CD4-positive, CD25-positive, alpha-beta regulatory T cell (primary cell): ENCODE measurements at regions not wholly inside any gene's neighbourhood (a gene's known extent, or its start where the extent isn't known, plus 50 kb on each side); places are given as distances from the start of the nearest gene placed in this dataset.
"Not testable (repeated sequence)": the region's sequence is repeated elsewhere in the genome, so short reads cannot be mapped to it uniquely, and the experiment has no call there.

ENCODE experiments used
- ATAC-seq, 2 donors: fragments of 150-1000 bp; cut with Tn5 transposase; one replicate each; pipeline ENCODE4 v1.10.0; 2021; ENCODE audit warnings: low read depth in 2 of 2, moderate number of reproducible peaks in 2 of 2, moderate library complexity in 1 of 2
- DNase-seq, 3 donors: peaks; one replicate each; pipeline versions ENCODE4 v3.0.0 to v3.0.0-alpha.2; 2012 to 2022; ENCODE audit warnings: mixed read lengths in 1 of 3
- H3K27ac ChIP-seq: one replicate; pipeline ENCODE4 v1.7.0; 2013; ENCODE audit warnings: mild to moderate bottlenecking, low read length; ENCODE audit not compliant: insufficient read depth, poor library complexity, severe bottlenecking
- H3K27me3 ChIP-seq: one replicate; pipeline ENCODE4 v1.7.0; 2013; ENCODE audit warnings: low read length; ENCODE audit not compliant: control insufficient read depth, insufficient read depth
- H3K36me3 ChIP-seq: one replicate; pipeline ENCODE4 v1.7.0; 2013; ENCODE audit warnings: mild to moderate bottlenecking, low read length, moderate library complexity; ENCODE audit not compliant: control insufficient read depth, insufficient read depth
- H3K4me1 ChIP-seq: 2 replicates; pipeline ENCODE4 v1.7.0; 2013; ENCODE audit warnings: mild to moderate bottlenecking, low read length; ENCODE audit not compliant: insufficient read depth, control insufficient read depth, poor library complexity, severe bottlenecking
- H3K4me3 ChIP-seq: one replicate; pipeline ENCODE4 v1.7.0; 2013; ENCODE audit warnings: low read depth, mild to moderate bottlenecking, low read length, moderate library complexity
- H3K9me3 ChIP-seq, 2 experiments: 1 replicate in 1 of 2; 2 replicates in 1 of 2; pipeline ENCODE4 v1.7.0; 2013; ENCODE audit warnings: low read length in 2 of 2, mild to moderate bottlenecking in 1 of 2, moderate library complexity in 1 of 2; ENCODE audit not compliant: control insufficient read depth in 2 of 2
- H3K27ac Mint-ChIP-seq, 3 donors: one replicate each; pipeline ENCODE4 v1.8.0; 2020 to 2022; ENCODE audit warnings: mild to moderate bottlenecking in 3 of 3, mixed read lengths in 3 of 3, moderate library complexity in 2 of 3
- H3K27me3 Mint-ChIP-seq: one replicate; pipeline ENCODE4 v1.8.0; 2022; ENCODE audit warnings: mild to moderate bottlenecking, mixed read lengths
- H3K36me3 Mint-ChIP-seq: one replicate; pipeline ENCODE4 v1.8.0; 2020; ENCODE audit warnings: mixed read lengths
- H3K4me1 Mint-ChIP-seq, 4 donors: one replicate each; pipeline ENCODE4 v1.8.0; 2020 to 2022; ENCODE audit warnings: mixed read lengths in 4 of 4, mild to moderate bottlenecking in 1 of 4
- H3K4me3 Mint-ChIP-seq, 4 donors: one replicate each; pipeline ENCODE4 v1.8.0; 2020 to 2022; ENCODE audit warnings: mild to moderate bottlenecking in 4 of 4, mixed read lengths in 4 of 4, moderate library complexity in 3 of 4
- H3K9me3 Mint-ChIP-seq, 7 donors: one replicate each; pipeline ENCODE4 v1.8.0; 2020 to 2022; ENCODE audit warnings: mixed read lengths in 7 of 7, mild to moderate bottlenecking in 3 of 7, moderate library complexity in 2 of 7

DNA sequence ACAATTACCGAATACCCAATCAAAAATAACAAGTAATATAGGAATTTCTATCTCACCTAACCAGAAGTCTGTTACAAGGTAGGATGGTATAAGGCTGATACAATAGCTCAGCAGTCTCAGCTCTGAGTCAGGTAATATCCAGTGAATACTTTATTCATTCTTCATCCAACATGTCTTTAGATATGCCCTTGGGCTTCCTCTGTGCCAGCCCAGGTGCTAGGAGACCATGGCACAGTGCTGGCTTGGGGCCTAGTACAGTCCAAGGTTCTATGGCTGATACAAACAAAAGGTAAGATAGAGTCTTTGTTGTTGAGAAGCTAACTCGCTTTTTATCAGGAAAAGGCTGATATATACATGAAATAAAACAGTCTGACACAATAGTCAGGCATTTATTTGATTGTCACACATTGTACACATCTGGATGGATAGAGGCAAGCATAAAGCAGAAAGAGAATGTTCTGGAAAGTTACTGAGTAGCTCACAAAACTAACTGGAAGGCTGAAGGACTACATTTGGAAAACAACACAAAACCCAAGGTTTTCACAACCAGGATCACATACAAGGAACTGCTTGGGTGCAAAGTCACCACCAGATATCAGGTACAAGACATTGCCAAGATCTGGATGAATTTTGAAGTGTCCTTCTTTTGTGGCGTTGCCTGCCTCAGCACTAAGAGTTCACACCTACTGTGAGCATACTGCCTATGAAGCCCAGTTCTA lies 110.4 kb upstream of the SCAF8 start:
- Mint-ChIP-seq H3K4me1 (no peaks in the 10 kb centered on the region), H3K27ac (no peak overlapping the region), H3K27me3 (peaks cover 13% of the 10 kb centered on the region), H3K36me3 (no peaks in the 10 kb centered on the region), H3K9me3 (peaks cover 0 to 10% (median 6%) of the 10 kb centered on the region in 7 donors), H3K4me3 (no peak overlapping the region)
- ATAC-seq (no peak), DNase-seq (no peak)
- no peaks in the 10 kb centered on the region for H3K27me3 ChIP-seq
- H3K36me3 ChIP-seq = no peaks in the 10 kb centered on the region
- no peak overlapping the region for H3K4me3 ChIP-seq
- no peaks in the 10 kb centered on the region for H3K4me1 ChIP-seq
- H3K9me3 ChIP-seq = no peaks in the 10 kb centered on the region
- H3K27ac ChIP-seq = no peak overlapping the region

DNA sequence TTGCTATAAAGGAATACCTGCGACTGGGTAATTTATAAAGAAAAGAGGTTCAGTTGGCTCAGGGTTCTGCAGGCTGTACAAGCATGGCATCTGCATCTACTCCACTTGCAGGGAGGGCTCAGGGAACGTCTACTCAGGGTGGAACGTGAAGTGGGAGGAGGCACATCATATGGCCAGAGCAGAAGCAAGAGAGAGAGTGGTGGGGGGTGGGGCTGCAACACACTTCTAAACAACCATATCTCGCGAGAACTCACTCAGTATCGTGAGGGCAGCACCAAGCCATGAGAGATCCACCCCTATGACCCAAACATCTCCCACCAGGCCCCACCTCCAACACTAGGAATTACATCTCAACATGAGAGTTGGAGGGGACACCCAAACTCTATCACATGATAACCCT lies 109.8 kb upstream of the SCAF8 start:
- H3K4me1 ChIP-seq = no peaks in the 10 kb centered on the region
- H3K4me3 Mint-ChIP-seq = no peak overlapping the region
- H3K4me1 Mint-ChIP-seq = no peaks in the 10 kb centered on the region
- H3K27me3 ChIP-seq = no peaks in the 10 kb centered on the region
- peaks cover 0 to 10% (median 6%) of the 10 kb centered on the region in 7 donors for H3K9me3 Mint-ChIP-seq
- ATAC-seq (no peak), DNase-seq (no peak)
- H3K27ac Mint-ChIP-seq = no peak overlapping the region
- H3K36me3 Mint-ChIP-seq = no peaks in the 10 kb centered on the region
- H3K9me3 ChIP-seq = no peaks in the 10 kb centered on the region
- no peaks in the 10 kb centered on the region for H3K36me3 ChIP-seq
- H3K27ac ChIP-seq = no peak overlapping the region
- H3K27me3 Mint-ChIP-seq = peaks cover 18% of the 10 kb centered on the region
- H3K4me3 ChIP-seq = no peak overlapping the region

DNA sequence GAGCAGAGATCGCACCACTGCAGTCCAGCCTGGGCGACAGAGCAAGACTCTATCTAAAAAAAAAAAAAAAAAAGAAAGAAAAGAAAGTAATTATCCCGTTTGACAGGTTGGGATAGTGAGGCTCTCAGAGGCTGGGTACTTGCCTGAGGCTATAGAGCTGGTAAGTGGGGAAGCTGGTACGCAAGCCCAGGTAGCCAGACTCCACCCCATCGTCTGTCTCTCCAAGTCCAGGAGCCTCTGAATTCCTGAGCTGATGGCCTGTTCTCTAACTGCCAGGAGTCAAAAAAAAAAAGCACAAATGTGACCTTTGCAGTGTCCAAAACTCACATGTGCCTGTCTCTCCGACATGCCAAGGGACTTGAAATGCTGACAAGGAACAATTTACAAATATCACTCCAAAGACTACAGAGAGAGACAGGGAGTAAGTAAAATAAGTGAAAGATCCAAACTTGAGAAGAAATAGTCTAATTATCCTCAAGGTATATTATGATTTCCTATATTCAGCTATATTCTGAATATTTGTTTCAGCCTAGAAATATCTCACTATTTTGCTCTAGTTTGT lies 109.1 kb upstream of the SCAF8 start:
- Mint-ChIP-seq H3K4me3 (no peak overlapping the region), H3K4me1 (no peaks in the 10 kb centered on the region), H3K9me3 (peaks cover 0 to 10% (median 6%) of the 10 kb centered on the region in 7 donors), H3K36me3 (no peaks in the 10 kb centered on the region), H3K27me3 (peaks cover 18% of the 10 kb centered on the region), H3K27ac (no peak overlapping the region)
- no peak for DNase-seq
- Histone ChIP-seq H3K4me1 (no peaks in the 10 kb centered on the region), H3K9me3 (no peaks in the 10 kb centered on the region), H3K36me3 (no peaks in the 10 kb centered on the region), H3K27ac (no peak overlapping the region), H3K27me3 (no peaks in the 10 kb centered on the region), H3K4me3 (no peak overlapping the region)
- no peak for ATAC-seq

DNA sequence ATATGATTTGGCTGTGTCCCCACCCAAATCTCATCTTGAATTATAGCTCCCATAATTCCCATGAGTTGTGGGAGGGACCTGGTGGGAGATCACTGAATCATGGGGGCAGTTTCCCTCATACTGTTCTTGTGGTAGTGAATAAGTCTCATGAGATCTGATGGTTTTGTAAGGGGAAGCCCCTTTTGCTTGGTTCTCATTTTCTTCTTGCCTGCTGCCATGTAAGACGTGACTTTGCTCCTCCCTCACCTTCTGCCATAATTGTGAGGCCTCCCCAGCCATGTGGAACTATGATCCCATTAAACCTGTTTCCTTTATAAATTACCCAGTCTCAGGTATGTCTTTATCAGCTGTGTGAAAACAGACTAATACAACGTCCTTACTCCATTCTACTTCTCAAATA lies 108.5 kb upstream of the SCAF8 start:
- not testable (repeated sequence) for H3K27ac Mint-ChIP-seq, H3K4me3 ChIP-seq, H3K27me3 ChIP-seq, H3K4me1 ChIP-seq, H3K36me3 Mint-ChIP-seq, H3K4me1 Mint-ChIP-seq, H3K36me3 ChIP-seq, H3K9me3 ChIP-seq, ATAC-seq, H3K27ac ChIP-seq, DNase-seq, H3K4me3 Mint-ChIP-seq, H3K9me3 Mint-ChIP-seq
- peaks cover 18% of the 10 kb centered on the region for H3K27me3 Mint-ChIP-seq

DNA sequence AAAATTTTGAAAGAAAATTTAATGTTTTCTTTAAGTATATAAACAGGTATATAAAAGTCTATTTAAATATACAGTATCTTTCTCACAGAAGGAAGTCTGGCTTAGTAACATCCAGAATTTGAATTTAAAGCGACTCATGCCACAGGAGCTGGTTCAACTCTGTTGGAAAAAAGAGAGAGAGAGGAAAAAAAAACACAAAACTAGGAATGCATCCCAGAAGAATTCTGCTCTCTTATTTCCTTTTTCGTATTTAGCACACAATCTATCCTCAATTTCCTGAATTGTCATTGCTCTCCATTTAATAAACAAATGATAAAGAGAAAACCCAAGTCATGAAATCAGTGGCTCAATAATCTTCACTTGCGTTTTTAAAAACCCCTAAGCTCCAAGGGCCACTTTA lies 107.5 kb upstream of the SCAF8 start:
- Histone ChIP-seq H3K4me1 (no peaks in the 10 kb centered on the region), H3K27ac (no peak overlapping the region), H3K27me3 (no peaks in the 10 kb centered on the region), H3K9me3 (no peaks in the 10 kb centered on the region), H3K36me3 (no peaks in the 10 kb centered on the region), H3K4me3 (no peak overlapping the region)
- Mint-ChIP-seq H3K27ac (no peak overlapping the region), H3K4me3 (no peak overlapping the region), H3K4me1 (no peaks in the 10 kb centered on the region), H3K9me3 (peaks cover 0 to 10% (median 6%) of the 10 kb centered on the region in 7 donors), H3K36me3 (no peaks in the 10 kb centered on the region), H3K27me3 (peaks cover 22% of the 10 kb centered on the region)
- no peak for DNase-seq
- no peak for ATAC-seq

DNA sequence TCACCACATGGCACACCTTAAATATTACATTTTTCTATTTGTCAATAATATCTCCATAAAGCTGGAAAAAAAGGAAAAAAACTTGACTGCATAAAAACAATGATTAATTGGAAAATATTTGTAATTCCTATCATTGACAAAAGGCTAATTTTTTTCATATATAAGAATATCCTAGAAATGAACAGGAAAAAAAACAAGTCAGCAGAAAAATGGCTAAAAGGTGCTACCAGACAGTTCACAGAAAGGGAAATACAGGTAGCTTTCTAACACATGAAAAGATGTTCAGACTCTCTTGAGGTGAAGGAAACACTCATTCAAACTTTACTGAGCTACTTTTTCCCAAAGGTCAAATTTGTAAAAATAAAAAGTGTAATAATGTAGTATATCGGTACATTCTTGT lies 104.1 kb upstream of the SCAF8 start:
- H3K27me3 ChIP-seq = no peaks in the 10 kb centered on the region
- no peaks in the 10 kb centered on the region for H3K4me1 ChIP-seq
- no peaks in the 10 kb centered on the region for H3K9me3 ChIP-seq
- H3K36me3 ChIP-seq = no peaks in the 10 kb centered on the region
- Mint-ChIP-seq H3K9me3 (peaks cover 2 to 21% (median 5%) of the 10 kb centered on the region in 7 donors), H3K27ac (no peak overlapping the region), H3K27me3 (peaks cover 14% of the 10 kb centered on the region), H3K4me1 (no peaks in the 10 kb centered on the region), H3K36me3 (no peaks in the 10 kb centered on the region), H3K4me3 (no peak overlapping the region)
- DNase-seq (no peak), ATAC-seq (no peak)
- H3K4me3 ChIP-seq = no peak overlapping the region
- no peak overlapping the region for H3K27ac ChIP-seq

DNA sequence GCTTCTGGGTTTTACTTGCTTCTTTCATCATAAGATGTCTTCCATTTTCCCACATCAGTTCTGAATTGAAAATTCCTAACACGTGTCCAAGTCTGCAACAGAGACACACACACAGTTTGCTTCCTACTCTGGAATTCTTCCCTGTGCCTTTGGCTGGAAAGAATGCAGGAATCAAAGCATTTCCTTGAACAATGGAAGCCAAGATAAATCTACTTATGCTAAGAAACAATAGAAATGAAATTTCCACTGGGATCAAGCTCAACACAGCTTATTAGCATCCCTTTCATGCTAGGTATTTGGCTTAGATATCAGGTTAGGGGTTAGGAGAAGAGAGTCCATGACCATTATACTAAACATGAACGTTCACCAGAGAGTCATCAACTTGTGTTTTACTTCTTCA lies 101.1 kb upstream of the SCAF8 start:
- H3K36me3 Mint-ChIP-seq = no peaks in the 10 kb centered on the region
- no peak for ATAC-seq
- DNase-seq = no peak
- H3K9me3 ChIP-seq = no peaks in the 10 kb centered on the region
- peaks cover 0 to 11% (median 3%) of the 10 kb centered on the region in 7 donors for H3K9me3 Mint-ChIP-seq
- no peak overlapping the region for H3K27ac ChIP-seq
- no peak overlapping the region for H3K4me3 Mint-ChIP-seq
- H3K27ac Mint-ChIP-seq = no peak overlapping the region
- no peaks in the 10 kb centered on the region for H3K4me1 ChIP-seq
- no peaks in the 10 kb centered on the region for H3K4me1 Mint-ChIP-seq
- peaks cover 14% of the 10 kb centered on the region for H3K27me3 Mint-ChIP-seq
- H3K4me3 ChIP-seq = no peak overlapping the region
- H3K27me3 ChIP-seq = no peaks in the 10 kb centered on the region
- H3K36me3 ChIP-seq = no peaks in the 10 kb centered on the region

DNA sequence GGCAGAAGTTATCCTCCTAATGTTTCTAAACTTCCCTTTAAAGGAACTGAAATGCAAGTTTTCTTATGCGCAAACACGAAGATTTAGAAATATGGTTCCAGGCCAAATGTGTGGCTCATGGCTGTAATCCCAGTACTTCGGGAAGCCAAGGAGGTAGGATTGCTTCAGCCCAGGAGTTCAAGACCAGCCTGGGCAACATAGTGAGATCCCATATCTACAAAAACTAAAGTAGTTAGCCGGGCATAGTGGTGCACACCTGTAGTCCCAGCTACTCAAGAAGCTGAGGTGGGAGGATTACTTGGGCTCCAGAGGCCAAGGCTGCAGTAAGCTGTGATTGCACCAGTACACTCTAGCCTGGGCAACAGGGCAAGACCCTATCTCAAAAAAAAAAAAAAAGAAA lies 95.8 kb upstream of the SCAF8 start:
- Histone ChIP-seq H3K36me3 (no peaks in the 10 kb centered on the region), H3K4me1 (no peaks in the 10 kb centered on the region), H3K4me3 (no peak overlapping the region), H3K9me3 (no peaks in the 10 kb centered on the region), H3K27ac (no peak overlapping the region), H3K27me3 (no peaks in the 10 kb centered on the region)
- Mint-ChIP-seq H3K4me3 (no peak overlapping the region), H3K36me3 (no peaks in the 10 kb centered on the region), H3K4me1 (no peaks in the 10 kb centered on the region), H3K9me3 (peaks cover 2 to 11% (median 4%) of the 10 kb centered on the region in 7 donors), H3K27me3 (peaks cover 4% of the 10 kb centered on the region), H3K27ac (no peak overlapping the region)
- DNase-seq = no peak
- ATAC-seq = no peak
